HCT116 (cell line): ENCODE measurements at regions not wholly inside any gene's neighbourhood (a gene's known extent, or its start where the extent isn't known, plus 50 kb on each side); places are given as distances from the start of the nearest gene placed in this dataset.

Experiments used
- ATAC-seq: fragments of 200-7000 bp; cut with Tn5 transposase; 2 replicates; pipeline ENCODE4 v1.9.1; 2020; ENCODE audit warnings: mild to moderate bottlenecking, moderate library complexity
- BruUV-seq: library from RNA; stranded (reverse); fragments of 400-500 nt; replicated peaks from 2 replicates; lab custom pipeline; 2021; lab: Mats Ljungman, UMichigan
- CTCF ChIA-PET: fragments of 300-600 bp; sonication (Branson Sonifier 250); formaldehyde crosslinking; loops from one replicate; lab custom pipeline; 2021; ENCODE audit warnings: antibody characterized with exemption; lab: Charles Lee
- POLR2A ChIA-PET: fragments of 300-600, 350-600 bp; sonication (Branson Sonifier 250); formaldehyde crosslinking; loops from one replicate; lab custom pipeline; 2021; ENCODE audit warnings: antibody characterized with exemption; lab: Charles Lee
- RAD21 ChIA-PET, 2 experiments: fragments of 300-600 bp; sonication (Branson Sonifier 250); formaldehyde crosslinking; loops; one replicate each; lab custom pipeline; 2023; ENCODE audit warnings: low total read pairs in 2 of 2; ENCODE audit not compliant: uncharacterized antibody in 2 of 2, unreplicated experiment in 2 of 2, low non-redundant PET in 1 of 2; lab: Charles Lee
- DNase-seq: peaks from one replicate; pipeline ENCODE4 v3.0.0-alpha.2; 2010; ENCODE audit warnings: low read depth, low spot score
- H2AFZ ChIP-seq: fragments of 200-600 bp; shearing (Covaris generic), sonication (generic); 2 replicates; pipeline ENCODE4 v1.6.1; 2017; ENCODE audit warnings: low read depth, mixed run types, mixed read lengths, antibody characterized with exemption, low read length; ENCODE audit not compliant: poor library complexity, severe bottlenecking
- H3K27ac ChIP-seq: 2 replicates; pipeline ENCODE4 v1.5.1; 2012; ENCODE audit warnings: low read depth, low read length
- H3K27me3 ChIP-seq: fragments of 200-600 bp; sonication (generic); 2 replicates; pipeline ENCODE4 v1.6.1; 2016; ENCODE audit warnings: mixed run types, low read length, mixed read lengths; ENCODE audit not compliant: insufficient read depth
- H3K36me3 ChIP-seq, 2 experiments: fragments of 200-500 bp in 1 of 2; fragments of 200-600 bp in 1 of 2; sonication (Bioruptor generic) in 1 of 2; sonication (generic) in 1 of 2; 2 replicates each; pipeline versions ENCODE4 v1.5.1 to v1.6.1; 2014 to 2016; ENCODE audit warnings: low read length in 2 of 2, inconsistent platforms in 1 of 2, mixed read lengths in 1 of 2, mixed run types in 1 of 2; ENCODE audit not compliant: insufficient read depth in 2 of 2, control insufficient read depth in 1 of 2
- H3K4me1 ChIP-seq, 2 experiments: fragments of 200-600 bp in 1 of 2; sonication (generic) in 1 of 2; 2 replicates each; pipeline versions ENCODE4 v1.5.1 to v1.6.1; 2012 to 2017; ENCODE audit warnings: low read length in 2 of 2, inconsistent platforms in 1 of 2, mild to moderate bottlenecking in 1 of 2, mixed read lengths in 1 of 2, mixed run types in 1 of 2, moderate library complexity in 1 of 2; ENCODE audit not compliant: insufficient read depth in 2 of 2, control insufficient read depth in 1 of 2
- H3K4me2 ChIP-seq: fragments of 200-600 bp; sonication (generic); 2 replicates; pipeline ENCODE4 v1.6.1; 2017; ENCODE audit warnings: mixed run types, low read length, mixed read lengths
- H3K4me3 ChIP-seq, 2 experiments: fragments of 200-600 bp in 1 of 2; sonication (generic) in 1 of 2; replicated peaks in 1 of 2; 2 replicates each; pipeline ENCODE4 v1.5.1; 2011 to 2016; ENCODE audit warnings: low read length in 2 of 2, control low read depth in 1 of 2, low read depth in 1 of 2, mild to moderate bottlenecking in 1 of 2, mixed read lengths in 1 of 2, mixed run types in 1 of 2
- H3K79me2 ChIP-seq: fragments of 200-600 bp; sonication (generic); 2 replicates; pipeline ENCODE4 v1.6.1; 2017; ENCODE audit warnings: mild to moderate bottlenecking, mixed run types, low read length, moderate library complexity, mixed read lengths; ENCODE audit not compliant: insufficient read depth
- H3K9ac ChIP-seq: fragments of 200-600 bp; sonication (generic); 2 replicates; pipeline ENCODE4 v1.6.1; 2016; ENCODE audit warnings: low read length, mixed read lengths
- H3K9me2 ChIP-seq: fragments of 200-600 bp; sonication (generic), shearing (Covaris generic); 2 replicates; pipeline ENCODE4 v1.6.1; 2017; ENCODE audit warnings: mixed run types, mild to moderate bottlenecking, moderate library complexity; ENCODE audit not compliant: insufficient read depth
- H3K9me3 ChIP-seq, 2 experiments: fragments of 200-500 bp in 1 of 2; fragments of 200-600 bp in 1 of 2; sonication (Bioruptor generic) in 1 of 2; sonication (generic) in 1 of 2; 2 replicates each; pipeline ENCODE4 v1.6.1; 2014 to 2017; ENCODE audit warnings: low read length in 2 of 2, mixed read lengths in 2 of 2, inconsistent platforms in 1 of 2, low read depth in 1 of 2, mild to moderate bottlenecking in 1 of 2, mixed run types in 1 of 2, moderate library complexity in 1 of 2; ENCODE audit not compliant: control insufficient read depth in 1 of 2, insufficient read depth in 1 of 2
- H4K20me1 ChIP-seq: fragments of 200-600 bp; sonication (generic), shearing (Covaris generic); 2 replicates; pipeline ENCODE4 v1.6.1; 2017; ENCODE audit warnings: mixed run types, mild to moderate bottlenecking, moderate library complexity; ENCODE audit not compliant: insufficient read depth
- CBX3 ChIP-seq: IDR thresholded peaks from 2 replicates; pipeline ENCODE4 v1.6.1; 2012; ENCODE audit warnings: low read depth
- CEBPB ChIP-seq: IDR thresholded peaks from 2 replicates; pipeline ENCODE4 v1.6.1; 2012; ENCODE audit warnings: low read depth
- EGR1 ChIP-seq: IDR thresholded peaks from 2 replicates; pipeline ENCODE4 v1.6.1; 2012; ENCODE audit warnings: low read depth
- ELF1 ChIP-seq: IDR thresholded peaks from 2 replicates; pipeline ENCODE4 v1.6.1; 2012; ENCODE audit warnings: low read depth, borderline replicate concordance
- EZH2 ChIP-seq: fragments of 200-600 bp; sonication (generic); IDR thresholded peaks from 2 replicates; pipeline ENCODE4 v1.6.1; 2017; ENCODE audit warnings: antibody characterized with exemption, mixed run types
- EZH2phosphoT487 ChIP-seq: fragments of 200-600 bp; IDR thresholded peaks from 2 replicates; pipeline ENCODE4 v1.6.1; 2018; ENCODE audit warnings: antibody characterized with exemption, borderline replicate concordance
- FOSL1 ChIP-seq: IDR thresholded peaks from 2 replicates; pipeline ENCODE4 v1.6.1; 2012; ENCODE audit warnings: low read depth
- JUND ChIP-seq: IDR thresholded peaks from 2 replicates; pipeline ENCODE4 v1.6.1; 2012
- POLR2AphosphoS5 ChIP-seq: IDR thresholded peaks from 2 replicates; pipeline ENCODE4 v1.6.1; 2011; ENCODE audit warnings: mild to moderate bottlenecking, low read depth, low read length, moderate library complexity
- RAD21 ChIP-seq: IDR thresholded peaks from 2 replicates; pipeline ENCODE4 v1.6.1; 2012; ENCODE audit warnings: low read depth, mild to moderate bottlenecking
- SIN3A ChIP-seq: IDR thresholded peaks from 2 replicates; pipeline ENCODE4 v1.6.1; 2012; ENCODE audit warnings: low read depth
- TCF7L2 ChIP-seq: IDR thresholded peaks from 2 replicates; pipeline ENCODE4 v1.7.0; 2011; ENCODE audit warnings: borderline replicate concordance, inconsistent platforms; ENCODE audit not compliant: insufficient read depth, insufficient read length; ENCODE audit errors: extremely low read depth
- ZNF274 ChIP-seq: fragments of 200-500 bp; sonication (Bioruptor generic); IDR thresholded peaks from 2 replicates; pipeline ENCODE4 v1.6.1; 2014; ENCODE audit warnings: mild to moderate bottlenecking, low read depth, low read length, inconsistent platforms
- intact Hi-C: fragments of 100-400 bp; cut with micrococcal nuclease; formaldehyde crosslinking; loops from 2 replicates; pipeline ENCODE4 v1.10.0; 2022
- TF ChIP-seq, protein P1 (sequence below): IDR thresholded peaks from 2 replicates; pipeline ENCODE4 v1.6.1; 2012
- TF ChIP-seq, protein P2 (sequence below), 3 experiments: fragments of 200-600 bp in 1 of 3; sonication (generic) in 1 of 3; IDR thresholded peaks in 2 of 3; conservative IDR thresholded peaks in 1 of 3; 2 replicates each; pipeline ENCODE4 v1.5.1; 2012 to 2017; ENCODE audit warnings: low read depth in 2 of 3, low read length in 2 of 3, antibody characterized with exemption in 1 of 3, borderline replicate concordance in 1 of 3, control low read depth in 1 of 3, mild to moderate bottlenecking in 1 of 3, mixed read lengths in 1 of 3, mixed run types in 1 of 3, moderate library complexity in 1 of 3; ENCODE audit not compliant: insufficient read depth in 1 of 3
- TF ChIP-seq, protein P3 (sequence below): IDR thresholded peaks from 2 replicates; pipeline ENCODE4 v1.6.1; 2012; ENCODE audit warnings: low read depth
- TF ChIP-seq, protein P4 (sequence below): IDR thresholded peaks from 2 replicates; pipeline ENCODE4 v1.6.1; 2012

DNA sequence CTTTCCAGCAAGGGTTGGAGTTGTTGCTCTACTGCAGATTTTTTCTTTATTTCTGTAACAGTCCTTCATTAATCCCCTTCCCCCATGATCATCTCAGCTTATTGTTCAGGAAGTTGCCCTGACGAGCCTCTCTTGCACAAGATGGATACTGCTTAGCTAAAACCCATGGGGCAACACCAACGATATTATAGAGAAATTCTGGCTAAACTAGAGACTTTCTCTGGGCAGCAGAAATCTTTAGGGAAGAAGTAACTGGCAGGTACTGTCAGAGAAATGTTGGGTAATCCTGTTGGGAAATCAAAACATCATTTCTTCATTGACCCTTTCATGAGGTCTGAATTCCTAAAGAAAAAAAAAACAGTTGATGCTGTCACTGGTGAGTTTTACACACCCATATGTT, 921.3 kb downstream of the NLGN4X start (continued):
- no peak for TF ChIP-seq CBX3
- no peak for TF ChIP-seq EZH2phosphoT487
- no peak for TF ChIP-seq SIN3A

DNA sequence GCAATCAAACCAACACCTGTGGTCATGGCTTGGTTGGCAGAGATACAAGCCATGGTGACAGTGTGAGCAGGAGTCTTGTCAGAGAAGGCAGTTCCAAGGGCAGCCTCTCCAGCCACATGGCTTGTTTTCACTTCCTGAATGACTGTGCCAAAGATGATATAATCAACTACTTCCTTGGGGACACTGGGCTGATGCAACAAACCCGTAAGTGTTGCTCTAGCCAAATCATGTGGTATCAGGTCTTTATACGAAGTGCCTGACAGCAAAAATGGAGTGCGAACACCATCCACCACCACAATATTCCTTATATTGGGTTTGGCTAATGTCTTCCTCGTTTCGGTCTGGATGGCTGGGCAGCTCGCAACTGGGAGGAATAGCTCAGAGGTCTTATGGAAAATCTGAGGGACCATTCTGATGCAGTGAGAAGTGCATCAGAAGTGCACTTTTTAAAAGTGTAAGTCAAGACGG, 922.0 kb downstream of the NLGN4X start:
- Histone ChIP-seq H3K27me3 (no peaks in the 10 kb centered on the region), H3K9me3 (no peaks in the 10 kb centered on the region), H2AFZ (no peak overlapping the region), H3K4me1 (no peaks in the 10 kb centered on the region), H3K79me2 (no peaks in the 10 kb centered on the region), H4K20me1 (no peaks in the 10 kb centered on the region), H3K27ac (no peak overlapping the region), H3K36me3 (no peaks in the 10 kb centered on the region), H3K9me2 (no peaks in the 10 kb centered on the region), H3K9ac (no peak overlapping the region), H3K4me2 (no peak overlapping the region), H3K4me3 (no peak overlapping the region)
- ATAC-seq (no peak), DNase-seq (no peak)
- ChIA-PET CTCF (no interaction called here), RAD21 (no interaction called here), POLR2A (no interaction called here)
- no TSS peak for BruUV-seq
- TF ChIP-seq EZH2phosphoT487 (no peak), JUND (no peak), RAD21 (no peak), POLR2AphosphoS5 (no peak), ELF1 (no peak), EZH2 (no peak), ZNF274 (no peak), FOSL1 (no peak), CEBPB (no peak), TCF7L2 (no peak), CBX3 (no peak), EGR1 (no peak)
- TF ChIP-seq, protein P1, sequence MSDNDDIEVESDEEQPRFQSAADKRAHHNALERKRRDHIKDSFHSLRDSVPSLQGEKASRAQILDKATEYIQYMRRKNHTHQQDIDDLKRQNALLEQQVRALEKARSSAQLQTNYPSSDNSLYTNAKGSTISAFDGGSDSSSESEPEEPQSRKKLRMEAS: no peak
- TF ChIP-seq, protein P2, sequence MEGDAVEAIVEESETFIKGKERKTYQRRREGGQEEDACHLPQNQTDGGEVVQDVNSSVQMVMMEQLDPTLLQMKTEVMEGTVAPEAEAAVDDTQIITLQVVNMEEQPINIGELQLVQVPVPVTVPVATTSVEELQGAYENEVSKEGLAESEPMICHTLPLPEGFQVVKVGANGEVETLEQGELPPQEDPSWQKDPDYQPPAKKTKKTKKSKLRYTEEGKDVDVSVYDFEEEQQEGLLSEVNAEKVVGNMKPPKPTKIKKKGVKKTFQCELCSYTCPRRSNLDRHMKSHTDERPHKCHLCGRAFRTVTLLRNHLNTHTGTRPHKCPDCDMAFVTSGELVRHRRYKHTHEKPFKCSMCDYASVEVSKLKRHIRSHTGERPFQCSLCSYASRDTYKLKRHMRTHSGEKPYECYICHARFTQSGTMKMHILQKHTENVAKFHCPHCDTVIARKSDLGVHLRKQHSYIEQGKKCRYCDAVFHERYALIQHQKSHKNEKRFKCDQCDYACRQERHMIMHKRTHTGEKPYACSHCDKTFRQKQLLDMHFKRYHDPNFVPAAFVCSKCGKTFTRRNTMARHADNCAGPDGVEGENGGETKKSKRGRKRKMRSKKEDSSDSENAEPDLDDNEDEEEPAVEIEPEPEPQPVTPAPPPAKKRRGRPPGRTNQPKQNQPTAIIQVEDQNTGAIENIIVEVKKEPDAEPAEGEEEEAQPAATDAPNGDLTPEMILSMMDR (IDR thresholded peaks at IDR 0.05 in 2 of 3, conservative IDR thresholded peaks at IDR 0.05 in 1 of 3; ENCODE audit: borderline replicate concordance in 1 of 3, insufficient read depth in 1 of 3, low read depth in 2 of 3, low read length in 2 of 3): no peak
- TF ChIP-seq, protein P3, sequence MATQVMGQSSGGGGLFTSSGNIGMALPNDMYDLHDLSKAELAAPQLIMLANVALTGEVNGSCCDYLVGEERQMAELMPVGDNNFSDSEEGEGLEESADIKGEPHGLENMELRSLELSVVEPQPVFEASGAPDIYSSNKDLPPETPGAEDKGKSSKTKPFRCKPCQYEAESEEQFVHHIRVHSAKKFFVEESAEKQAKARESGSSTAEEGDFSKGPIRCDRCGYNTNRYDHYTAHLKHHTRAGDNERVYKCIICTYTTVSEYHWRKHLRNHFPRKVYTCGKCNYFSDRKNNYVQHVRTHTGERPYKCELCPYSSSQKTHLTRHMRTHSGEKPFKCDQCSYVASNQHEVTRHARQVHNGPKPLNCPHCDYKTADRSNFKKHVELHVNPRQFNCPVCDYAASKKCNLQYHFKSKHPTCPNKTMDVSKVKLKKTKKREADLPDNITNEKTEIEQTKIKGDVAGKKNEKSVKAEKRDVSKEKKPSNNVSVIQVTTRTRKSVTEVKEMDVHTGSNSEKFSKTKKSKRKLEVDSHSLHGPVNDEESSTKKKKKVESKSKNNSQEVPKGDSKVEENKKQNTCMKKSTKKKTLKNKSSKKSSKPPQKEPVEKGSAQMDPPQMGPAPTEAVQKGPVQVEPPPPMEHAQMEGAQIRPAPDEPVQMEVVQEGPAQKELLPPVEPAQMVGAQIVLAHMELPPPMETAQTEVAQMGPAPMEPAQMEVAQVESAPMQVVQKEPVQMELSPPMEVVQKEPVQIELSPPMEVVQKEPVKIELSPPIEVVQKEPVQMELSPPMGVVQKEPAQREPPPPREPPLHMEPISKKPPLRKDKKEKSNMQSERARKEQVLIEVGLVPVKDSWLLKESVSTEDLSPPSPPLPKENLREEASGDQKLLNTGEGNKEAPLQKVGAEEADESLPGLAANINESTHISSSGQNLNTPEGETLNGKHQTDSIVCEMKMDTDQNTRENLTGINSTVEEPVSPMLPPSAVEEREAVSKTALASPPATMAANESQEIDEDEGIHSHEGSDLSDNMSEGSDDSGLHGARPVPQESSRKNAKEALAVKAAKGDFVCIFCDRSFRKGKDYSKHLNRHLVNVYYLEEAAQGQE: no peak
- TF ChIP-seq, protein P4, sequence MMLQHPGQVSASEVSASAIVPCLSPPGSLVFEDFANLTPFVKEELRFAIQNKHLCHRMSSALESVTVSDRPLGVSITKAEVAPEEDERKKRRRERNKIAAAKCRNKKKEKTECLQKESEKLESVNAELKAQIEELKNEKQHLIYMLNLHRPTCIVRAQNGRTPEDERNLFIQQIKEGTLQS: no peak
- intact Hi-C loops: no loop called here
